ENCODE measurements at regions not wholly inside any gene's neighbourhood (a gene's known extent, or its start where the extent isn't known, plus 50 kb on each side); places are given as distances from the start of the nearest gene placed in this dataset.

- TF ChIP-seq CTCF (IDR thresholded peaks at IDR 0.05; ENCODE audit: low read depth, low read length, poor library complexity, severe bottlenecking) = peak; percentile 68
- TF ChIP-seq EZH2phosphoT487 (IDR thresholded peaks at IDR 0.05; ENCODE audit: borderline replicate concordance, low read length) = no peak
Observed at GRCh38 chr3:159260049-159260662, 458.3 kb downstream of the MFSD1 start.

Measured in DOHH2 (cell line).